Astrocyte of the cerebellum (primary cell): ENCODE measurements at regions not wholly inside any gene's neighbourhood (a gene's known extent, or its start where the extent isn't known, plus 50 kb on each side); places are given as distances from the start of the nearest gene placed in this dataset.
A peak's percentile ranks its signal among the peaks of the same experiment; 100 is the strongest.
"Not testable (repeated sequence)": the region's sequence is repeated elsewhere in the genome, so short reads cannot be mapped to it uniquely, and the experiment has no call there.

Experiments
- DNase-seq: peaks from one replicate; pipeline ENCODE4 v3.0.0-alpha.2; 2011; ENCODE audit warnings: low read depth
- H3K4me3 ChIP-seq: 2 replicates; pipeline ENCODE4 v1.5.1; 2011; ENCODE audit warnings: mild to moderate bottlenecking, low read depth, low read length, moderate library complexity
- in situ Hi-C: cut with HindIII; loops from 2 replicates; pipeline ENCODE4 v1.10.0; 2017; ENCODE audit warnings: low sequenced_read_pairs
- TF ChIP-seq, protein P1 (sequence below): IDR thresholded peaks from 2 replicates; pipeline ENCODE4 v1.5.1; 2012; ENCODE audit warnings: low read length, low read depth, moderate library complexity, mild to moderate bottlenecking; ENCODE audit errors: missing control alignments

DNA sequence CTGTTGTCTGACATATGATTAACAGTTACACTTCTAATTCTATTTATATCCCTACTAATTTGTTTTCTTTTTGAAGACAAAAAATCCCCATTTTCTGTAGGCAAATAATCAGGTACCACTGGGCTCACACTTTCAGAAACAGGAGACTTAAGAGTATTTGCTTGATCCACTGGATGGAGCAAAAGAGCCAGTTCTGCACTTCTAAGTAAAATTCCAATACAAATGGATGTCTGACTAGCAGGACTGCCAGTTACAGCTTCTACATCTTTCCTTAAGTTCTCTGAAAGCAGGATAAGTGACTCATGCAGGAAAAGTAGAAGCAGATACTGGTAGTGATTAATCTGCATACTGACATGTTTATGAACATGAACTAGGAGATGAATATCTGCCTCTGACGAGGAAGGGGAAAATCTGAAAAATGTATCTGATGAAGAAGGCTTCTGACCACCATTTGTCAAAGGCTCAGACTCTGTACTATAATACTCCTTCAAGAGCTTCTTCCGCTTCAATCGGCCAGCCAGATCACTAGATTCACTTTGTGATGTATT lies 73.8 kb upstream of the ANKS1B start:
- in situ Hi-C loops = no loop called here
- TF ChIP-seq, protein P1, sequence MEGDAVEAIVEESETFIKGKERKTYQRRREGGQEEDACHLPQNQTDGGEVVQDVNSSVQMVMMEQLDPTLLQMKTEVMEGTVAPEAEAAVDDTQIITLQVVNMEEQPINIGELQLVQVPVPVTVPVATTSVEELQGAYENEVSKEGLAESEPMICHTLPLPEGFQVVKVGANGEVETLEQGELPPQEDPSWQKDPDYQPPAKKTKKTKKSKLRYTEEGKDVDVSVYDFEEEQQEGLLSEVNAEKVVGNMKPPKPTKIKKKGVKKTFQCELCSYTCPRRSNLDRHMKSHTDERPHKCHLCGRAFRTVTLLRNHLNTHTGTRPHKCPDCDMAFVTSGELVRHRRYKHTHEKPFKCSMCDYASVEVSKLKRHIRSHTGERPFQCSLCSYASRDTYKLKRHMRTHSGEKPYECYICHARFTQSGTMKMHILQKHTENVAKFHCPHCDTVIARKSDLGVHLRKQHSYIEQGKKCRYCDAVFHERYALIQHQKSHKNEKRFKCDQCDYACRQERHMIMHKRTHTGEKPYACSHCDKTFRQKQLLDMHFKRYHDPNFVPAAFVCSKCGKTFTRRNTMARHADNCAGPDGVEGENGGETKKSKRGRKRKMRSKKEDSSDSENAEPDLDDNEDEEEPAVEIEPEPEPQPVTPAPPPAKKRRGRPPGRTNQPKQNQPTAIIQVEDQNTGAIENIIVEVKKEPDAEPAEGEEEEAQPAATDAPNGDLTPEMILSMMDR = peak; percentile 58
- no peak overlapping the region for H3K4me3 ChIP-seq
- peak; percentile 68 for DNase-seq

DNA sequence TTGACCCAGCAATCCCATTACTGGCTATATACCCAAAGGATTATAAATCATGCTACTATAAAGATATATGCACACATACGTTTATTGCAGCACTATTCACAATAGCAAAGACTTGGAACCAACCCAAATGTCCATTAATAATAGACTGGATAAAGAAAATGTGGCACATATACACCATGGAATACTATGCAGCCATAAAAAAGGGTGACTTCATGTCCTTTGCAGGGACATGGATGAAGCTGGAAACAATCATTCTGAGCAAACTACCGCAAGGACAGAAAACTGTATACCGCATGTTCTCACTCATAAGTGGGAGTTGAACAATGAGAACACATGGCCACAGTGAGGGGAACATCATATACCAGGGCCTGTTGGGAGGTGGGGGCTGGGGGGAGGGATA lies 61.5 kb upstream of the ANKS1B start:
- DNase-seq, in situ Hi-C loops, H3K4me3 ChIP-seq: not testable (repeated sequence)

DNA sequence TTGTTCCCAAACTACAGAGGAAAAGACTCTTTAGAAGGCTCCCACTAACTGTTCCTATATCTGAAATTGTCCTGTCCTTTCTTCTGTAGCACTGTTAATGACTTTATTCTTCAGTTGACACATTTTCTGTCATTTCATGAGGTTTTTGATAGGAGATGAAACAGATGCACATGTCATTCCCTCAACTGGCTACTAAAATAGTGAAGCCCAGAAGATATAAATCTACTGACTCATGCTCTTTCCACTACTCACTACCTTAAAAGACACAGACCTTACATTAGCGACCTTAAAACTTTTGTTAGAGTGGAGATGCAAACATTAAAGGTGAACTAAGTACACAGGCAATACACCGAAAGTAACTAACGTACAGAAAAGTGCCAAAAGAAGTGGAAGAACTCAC lies 59.5 kb upstream of the ANKS1B start:
- no peak overlapping the region for H3K4me3 ChIP-seq
- in situ Hi-C loops = no loop called here
- DNase-seq = no peak
- TF ChIP-seq, protein P1 = no peak

DNA sequence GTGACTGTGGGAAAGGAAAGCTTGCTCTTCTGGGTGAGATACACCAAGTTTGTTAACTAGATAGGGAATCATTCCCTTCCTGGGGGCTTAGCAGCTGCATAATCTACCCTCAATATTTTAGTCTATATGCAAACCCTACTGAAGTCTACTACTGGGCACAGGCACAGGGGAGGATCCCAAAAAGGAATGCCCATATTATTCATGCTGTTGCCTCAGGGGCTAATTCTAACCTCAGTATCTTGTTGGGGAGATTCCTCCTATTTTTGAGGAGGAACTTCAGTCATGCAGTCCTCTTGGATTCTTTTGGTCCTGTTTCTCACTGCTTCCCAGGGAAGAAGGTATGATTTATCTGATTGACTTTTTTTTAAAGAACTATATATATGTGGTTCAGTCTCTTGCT lies 58.9 kb upstream of the ANKS1B start:
- no peak overlapping the region for H3K4me3 ChIP-seq
- TF ChIP-seq, protein P1 = no peak
- DNase-seq = no peak
- in situ Hi-C loops = no loop called here
